ENCODE measurements at regions not wholly inside any gene's neighbourhood (a gene's known extent, or its start where the extent isn't known, plus 50 kb on each side); places are given as distances from the start of the nearest gene placed in this dataset.

GRCh38 chr5:54799645-54800044, 185.7 kb downstream of the ESM1 start:
- Histone ChIP-seq H3K9me3 (ENCODE audit: control insufficient read depth in 1 of 2, insufficient read depth in 1 of 2, low read depth in 1 of 2, low read length in 2 of 2) (no peaks in the 10 kb centered on the region), H3K4me2 (ENCODE audit: low read length) (no peak overlapping the region), H3K9ac (ENCODE audit: low read length) (no peak overlapping the region), H3K4me1 (ENCODE audit: control insufficient read depth in 1 of 2, insufficient read depth in 2 of 2, low read length in 2 of 2) (no peaks in the 10 kb centered on the region), H3K27me3 (ENCODE audit: insufficient read depth, low read length) (no peaks in the 10 kb centered on the region), H3K9me2 (ENCODE audit: insufficient read depth) (no peaks in the 10 kb centered on the region), H3K36me3 (ENCODE audit: control insufficient read depth in 1 of 2, insufficient read depth in 2 of 2, low read length in 2 of 2) (no peaks in the 10 kb centered on the region), H3K27ac (ENCODE audit: low read depth, low read length) (no peak overlapping the region), H4K20me1 (ENCODE audit: insufficient read depth) (no peaks in the 10 kb centered on the region), H3K79me2 (ENCODE audit: insufficient read depth, low read length) (no peaks in the 10 kb centered on the region), H2AFZ (ENCODE audit: low read depth, low read length, poor library complexity, severe bottlenecking) (no peak overlapping the region), H3K4me3 (replicated peaks in 1 of 2; ENCODE audit: low read depth in 1 of 2, low read length in 2 of 2) (no peak overlapping the region)
- ChIA-PET CTCF (no interaction called here), RAD21 (ENCODE audit: low non-redundant PET in 1 of 2, low total read pairs in 2 of 2, uncharacterized antibody in 2 of 2, unreplicated experiment in 2 of 2) (no interaction called here), POLR2A (no interaction called here)
- intact Hi-C loops (cut with micrococcal nuclease) = no loop called here
- ATAC-seq (no peak), DNase-seq (ENCODE audit: low read depth, low spot score) (no peak)
- BruUV-seq (replicated peaks) = no TSS peak
- TF ChIP-seq EZH2phosphoT487 (IDR thresholded peaks at IDR 0.05; ENCODE audit: borderline replicate concordance) (no peak), ELF1 (IDR thresholded peaks at IDR 0.05; ENCODE audit: borderline replicate concordance, low read depth) (no peak), CEBPB (IDR thresholded peaks at IDR 0.05; ENCODE audit: low read depth) (no peak), ZFX (IDR thresholded peaks at IDR 0.05) (no peak), EGR1 (IDR thresholded peaks at IDR 0.05; ENCODE audit: low read depth) (no peak), REST (IDR thresholded peaks at IDR 0.05; ENCODE audit: low read depth) (no peak), SRF (IDR thresholded peaks at IDR 0.05; ENCODE audit: low read depth) (no peak), YY1 (IDR thresholded peaks at IDR 0.05; ENCODE audit: extremely low read depth, insufficient replicate concordance, low read depth, low read length) (no peak)

- ATAC-seq (no peak), DNase-seq (ENCODE audit: low read depth, low spot score) (no peak)
- H3K79me2 ChIP-seq (ENCODE audit: insufficient read depth, low read length) = no peaks in the 10 kb centered on the region
- no peak overlapping the region for H2AFZ ChIP-seq (ENCODE audit: low read depth, low read length, poor library complexity, severe bottlenecking)
- H3K9me3 ChIP-seq (ENCODE audit: control insufficient read depth in 1 of 2, insufficient read depth in 1 of 2, low read depth in 1 of 2, low read length in 2 of 2) = no peaks in the 10 kb centered on the region
- intact Hi-C loops (cut with micrococcal nuclease) = no loop called here
- BruUV-seq (replicated peaks) = no TSS peak
- CTCF ChIA-PET = no interaction called here
- no peak overlapping the region for H3K9ac ChIP-seq (ENCODE audit: low read length)
- POLR2A ChIA-PET = no interaction called here
- no peaks in the 10 kb centered on the region for H3K4me1 ChIP-seq (ENCODE audit: control insufficient read depth in 1 of 2, insufficient read depth in 2 of 2, low read length in 2 of 2)
- H3K27me3 ChIP-seq (ENCODE audit: insufficient read depth, low read length) = no peaks in the 10 kb centered on the region
- H3K27ac ChIP-seq (ENCODE audit: low read depth, low read length) = no peak overlapping the region
- RAD21 ChIA-PET (ENCODE audit: low non-redundant PET in 1 of 2, low total read pairs in 2 of 2, uncharacterized antibody in 2 of 2, unreplicated experiment in 2 of 2) = no interaction called here
- H3K4me3 ChIP-seq (replicated peaks in 1 of 2; ENCODE audit: low read depth in 1 of 2, low read length in 2 of 2) = no peak overlapping the region
- H3K9me2 ChIP-seq (ENCODE audit: insufficient read depth) = no peaks in the 10 kb centered on the region
- H3K4me2 ChIP-seq (ENCODE audit: low read length) = no peak overlapping the region
- H3K36me3 ChIP-seq (ENCODE audit: control insufficient read depth in 1 of 2, insufficient read depth in 2 of 2, low read length in 2 of 2) = no peaks in the 10 kb centered on the region
- H4K20me1 ChIP-seq (ENCODE audit: insufficient read depth) = no peaks in the 10 kb centered on the region
- TF ChIP-seq REST (IDR thresholded peaks at IDR 0.05; ENCODE audit: low read depth) (no peak), TCF7L2 (IDR thresholded peaks at IDR 0.05; ENCODE audit: borderline replicate concordance, extremely low read depth, insufficient read depth, insufficient read length) (no peak), SIN3A (IDR thresholded peaks at IDR 0.05; ENCODE audit: low read depth) (no peak), MAX (IDR thresholded peaks at IDR 0.05) (no peak), CEBPB (IDR thresholded peaks at IDR 0.05; ENCODE audit: low read depth) (no peak), FOSL1 (IDR thresholded peaks at IDR 0.05; ENCODE audit: low read depth) (no peak), SRF (IDR thresholded peaks at IDR 0.05; ENCODE audit: low read depth) (no peak), CBX3 (IDR thresholded peaks at IDR 0.05; ENCODE audit: low read depth) (no peak)
Observed at GRCh38 chr5:54795777-54796176, 189.6 kb downstream of the ESM1 start.

Measured in HCT116 (cell line).